NCI-H226 (cell line): ENCODE measurements at regions not wholly inside any gene's neighbourhood (a gene's known extent, or its start where the extent isn't known, plus 50 kb on each side); places are given as distances from the start of the nearest gene placed in this dataset.
"Not testable (repeated sequence)": the region's sequence is repeated elsewhere in the genome, so short reads cannot be mapped to it uniquely, and the experiment has no call there.

Experiments used
- DNase-seq: peaks from one replicate; pipeline ENCODE4 v3.0.0-alpha.2; 2015

DNA sequence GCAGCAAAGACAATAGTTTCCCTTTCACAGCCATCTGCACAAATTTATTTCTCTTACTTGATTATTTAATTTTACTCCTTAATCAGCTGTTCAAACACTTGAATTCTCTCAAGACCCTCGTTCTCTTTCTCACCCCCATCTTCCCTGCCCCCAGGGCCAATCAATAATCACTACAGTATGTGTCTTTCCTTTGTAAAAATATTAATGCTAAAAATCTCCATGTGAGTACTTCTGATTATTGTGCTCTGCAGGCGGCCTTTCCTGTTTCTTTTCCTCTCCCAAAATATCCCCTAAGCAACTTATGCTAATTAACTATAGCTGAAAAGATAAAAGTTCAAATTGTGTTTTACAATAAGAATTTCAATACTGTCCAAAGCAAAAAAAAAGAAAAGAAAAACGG, 617.0 kb upstream of the CBLB start:
- no peak for DNase-seq

DNA sequence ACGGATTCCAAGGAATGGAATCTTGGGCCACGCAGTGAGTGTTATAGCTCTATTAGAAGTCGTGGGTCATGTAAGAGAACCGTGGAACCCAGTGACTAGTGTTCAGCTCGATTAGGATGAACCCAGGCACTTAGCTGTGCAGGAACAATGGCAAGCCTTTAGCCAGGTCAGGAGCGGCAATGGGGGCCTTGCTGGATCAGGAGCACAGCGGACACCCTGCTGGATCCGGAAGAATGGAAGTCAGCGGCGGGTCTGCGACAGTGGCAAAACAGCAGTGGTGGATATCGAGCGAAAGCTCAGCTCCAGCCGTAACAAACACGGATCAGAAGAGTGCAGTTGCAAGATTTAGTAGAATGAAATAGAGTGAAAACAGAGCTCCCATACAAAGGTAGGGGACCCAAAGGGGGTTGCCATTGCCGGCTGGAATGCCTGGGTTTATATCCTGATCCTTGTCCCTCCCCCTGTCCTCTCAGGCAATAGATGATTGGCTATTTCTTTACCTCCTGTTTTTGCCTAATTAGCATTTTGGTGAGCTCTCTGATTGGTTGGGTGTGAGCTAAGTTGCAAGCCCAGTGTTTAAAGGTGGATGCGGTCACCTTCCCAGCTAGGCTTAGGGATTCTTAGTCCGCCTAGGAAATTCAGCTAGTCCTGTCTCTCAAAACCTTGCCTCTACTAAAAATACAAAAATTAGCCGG, 618.3 kb upstream of the CBLB start:
- not testable (repeated sequence) for DNase-seq

DNA sequence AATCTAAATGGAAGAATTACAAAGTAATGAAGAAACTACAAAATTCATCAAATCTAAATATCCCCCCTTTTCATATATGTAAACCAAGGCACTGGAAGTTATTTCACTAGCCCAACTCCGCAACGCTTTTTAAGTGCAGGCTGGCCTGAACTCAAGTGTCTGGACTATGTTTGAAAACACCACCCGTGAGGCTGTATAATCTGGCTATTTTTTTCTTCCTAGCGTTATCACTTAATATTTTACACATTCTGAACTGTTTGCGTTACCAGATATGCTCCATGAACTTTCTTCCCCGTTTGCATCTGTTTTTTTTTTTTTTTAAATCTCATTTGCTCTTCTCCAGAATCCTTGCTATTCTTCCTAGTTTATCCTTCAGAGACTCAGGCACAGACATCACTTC, 619.5 kb upstream of the CBLB start:
- no peak for DNase-seq

DNA sequence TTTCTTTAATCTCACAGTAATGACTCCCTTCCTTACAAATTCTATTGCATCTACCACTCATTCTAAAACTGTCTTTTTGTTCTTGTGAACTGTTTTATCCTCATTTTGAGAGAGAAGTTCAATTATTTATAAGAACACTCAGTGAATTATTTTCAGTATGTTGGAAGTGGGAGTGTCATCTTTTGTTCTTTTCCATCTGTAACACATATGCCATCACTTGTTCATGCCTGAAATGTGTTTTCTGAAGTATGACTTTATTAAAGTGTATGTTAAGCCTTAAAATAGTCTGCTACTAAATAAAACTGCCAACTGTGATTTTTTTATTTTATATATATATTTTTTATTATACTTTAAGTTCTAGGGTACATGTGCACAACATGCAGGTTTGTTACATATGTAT, 623.0 kb upstream of the CBLB start:
- no peak for DNase-seq

DNA sequence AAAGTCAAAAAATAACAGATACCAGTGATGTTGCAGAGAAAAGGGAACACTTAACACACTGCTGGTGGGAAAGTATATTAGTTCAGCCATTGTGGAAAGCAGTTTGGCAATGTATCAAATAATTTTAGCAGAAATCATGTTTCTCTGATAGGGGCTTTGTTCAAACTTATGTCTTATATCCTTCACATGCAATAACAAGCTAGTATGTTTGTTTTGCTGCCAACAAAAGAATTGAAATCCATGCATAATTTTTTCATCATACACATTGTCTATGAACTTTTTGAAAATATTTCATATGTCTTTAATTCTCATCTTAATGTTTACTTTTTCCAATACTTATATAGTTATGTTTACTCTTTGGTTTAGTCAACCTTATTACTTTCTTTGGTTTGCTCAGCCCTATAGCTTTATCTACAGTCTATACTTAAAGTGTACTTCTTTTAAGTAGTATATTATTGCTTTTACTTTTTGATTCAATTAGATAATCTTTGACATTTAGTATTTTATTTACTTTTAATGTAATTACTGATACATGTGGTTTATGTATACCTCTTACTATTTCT, 639.6 kb upstream of the CBLB start:
- DNase-seq: no peak

DNA sequence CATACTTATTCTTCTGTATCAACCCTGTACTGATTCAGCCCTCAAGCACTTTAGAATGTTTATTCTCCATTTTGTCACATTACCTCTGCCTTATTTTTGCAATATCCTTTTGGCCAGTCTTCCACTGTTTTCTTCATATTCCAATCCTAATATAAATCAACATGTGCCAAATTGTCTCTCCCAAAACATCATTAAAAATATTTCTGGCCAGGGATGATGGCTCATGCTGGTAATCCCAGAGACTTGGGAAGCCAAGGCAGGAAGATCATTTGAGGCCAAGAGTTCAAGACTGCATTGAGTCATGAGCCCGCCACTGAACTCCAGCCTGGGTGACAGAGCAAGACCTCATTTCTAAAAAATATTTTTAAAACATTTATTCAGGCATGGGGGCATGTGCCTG, 641.4 kb upstream of the CBLB start:
- no peak for DNase-seq

DNA sequence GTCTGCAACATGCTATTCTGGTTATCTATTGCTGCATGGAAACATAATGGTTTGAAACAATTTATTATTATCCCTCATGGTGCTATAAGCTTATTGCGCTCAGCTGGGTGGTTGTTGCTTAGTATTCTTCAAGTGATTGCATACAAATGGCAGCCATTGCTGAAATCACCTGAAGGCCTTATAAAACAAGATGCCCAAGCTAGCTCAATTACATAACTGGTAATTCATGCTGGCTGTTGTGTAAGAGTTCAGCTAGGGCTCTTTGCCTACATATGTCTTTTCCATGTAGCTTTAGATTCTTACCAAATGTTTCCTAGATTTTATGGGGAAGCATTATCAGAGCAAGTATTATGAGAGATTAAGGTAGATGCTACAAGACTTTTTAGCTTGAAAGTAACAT, 644.0 kb upstream of the CBLB start:
- DNase-seq: no peak

DNA sequence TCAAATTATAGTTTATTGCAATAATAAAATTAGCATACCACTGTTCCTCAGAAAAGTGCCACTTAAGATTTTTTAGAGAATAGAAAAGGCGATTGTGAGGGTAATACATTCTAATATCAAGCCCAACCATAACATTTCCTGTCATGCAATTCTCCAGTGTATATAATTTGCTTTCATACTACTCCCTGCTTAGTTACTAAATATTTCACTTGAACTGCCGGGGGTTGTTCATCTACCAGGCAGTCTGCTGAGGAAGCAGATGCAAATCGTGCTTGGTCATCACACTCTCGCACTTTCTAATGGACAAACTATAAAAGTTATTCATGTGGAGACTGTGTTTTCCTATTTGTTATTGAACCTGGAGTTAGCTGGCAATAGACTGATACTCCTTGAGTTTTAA, 645.6 kb upstream of the CBLB start:
- no peak for DNase-seq

DNA sequence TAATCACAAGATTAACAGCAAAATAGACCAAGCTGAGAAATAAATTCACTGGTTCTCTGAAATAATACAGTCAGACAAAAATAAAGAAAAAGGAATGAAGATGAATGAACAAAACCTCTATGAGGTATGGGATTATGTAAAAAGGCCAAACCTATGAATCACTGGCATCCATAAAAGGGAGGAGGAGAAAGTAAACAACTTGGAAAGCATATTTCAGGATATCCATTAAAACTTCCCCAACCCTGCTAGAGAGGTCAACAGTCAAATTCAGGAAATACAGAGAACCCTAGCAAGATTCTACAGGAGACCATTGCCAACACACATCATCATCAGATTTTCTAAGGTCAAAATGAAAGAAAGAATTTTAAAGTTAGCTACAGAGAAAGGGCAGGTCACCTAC, 649.7 kb upstream of the CBLB start:
- DNase-seq: peak; percentile 55

DNA sequence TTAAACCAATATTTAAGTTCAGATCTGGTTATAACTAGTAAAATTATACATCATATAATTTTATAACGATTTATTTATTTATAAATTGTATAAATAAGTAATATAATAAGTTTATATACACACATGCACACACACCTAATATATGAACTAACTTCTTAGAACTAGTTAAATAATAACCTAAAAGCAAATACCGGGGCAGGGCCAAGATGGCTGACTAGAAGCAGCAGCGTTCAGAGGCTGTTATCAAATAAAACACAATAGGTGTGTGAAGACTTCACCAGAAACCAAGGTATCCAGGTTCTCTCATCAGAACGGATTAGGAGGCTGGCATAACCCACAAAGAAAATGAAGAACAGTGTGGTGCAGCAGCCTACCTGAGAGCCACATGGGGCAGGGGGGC, 653.6 kb upstream of the CBLB start:
- DNase-seq: no peak

DNA sequence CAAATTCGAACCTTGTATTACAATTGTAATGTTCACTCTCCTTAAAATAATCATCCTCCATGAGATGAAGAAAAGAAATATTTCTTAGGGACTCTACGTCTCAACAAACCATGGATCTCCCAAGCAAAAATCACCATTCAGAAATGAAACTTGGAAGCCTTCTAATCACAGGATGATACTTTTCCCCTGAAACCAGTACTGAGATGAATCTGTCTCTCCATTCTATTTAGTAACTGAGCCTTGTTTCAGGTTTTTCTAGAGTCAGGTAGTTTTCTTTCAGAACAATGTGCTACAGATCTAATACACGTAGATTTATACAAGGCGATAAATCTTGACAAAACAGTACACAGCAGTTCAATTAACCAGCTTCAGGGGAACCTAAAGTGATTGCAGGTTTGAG, 660.1 kb upstream of the CBLB start:
- DNase-seq: no peak

DNA sequence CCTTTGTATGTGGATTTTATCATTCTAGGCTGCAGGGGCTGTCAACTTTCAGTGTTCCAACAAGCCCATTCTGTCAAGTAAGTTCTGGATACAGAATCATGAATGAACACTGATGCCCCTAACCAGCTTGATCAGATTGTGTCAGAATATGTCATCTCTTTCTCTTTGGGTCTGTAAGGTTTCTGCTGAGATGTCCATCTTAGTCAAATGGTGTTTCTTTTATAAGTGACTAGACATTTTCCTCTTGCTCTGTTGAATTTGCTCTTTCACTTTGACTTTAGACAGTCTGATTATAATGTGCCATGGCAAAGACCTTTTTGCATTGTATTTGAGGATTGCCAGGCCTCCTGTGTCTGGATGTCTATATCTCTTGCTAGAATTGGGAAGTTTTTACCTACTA, 660.9 kb upstream of the CBLB start:
- DNase-seq: no peak

DNA sequence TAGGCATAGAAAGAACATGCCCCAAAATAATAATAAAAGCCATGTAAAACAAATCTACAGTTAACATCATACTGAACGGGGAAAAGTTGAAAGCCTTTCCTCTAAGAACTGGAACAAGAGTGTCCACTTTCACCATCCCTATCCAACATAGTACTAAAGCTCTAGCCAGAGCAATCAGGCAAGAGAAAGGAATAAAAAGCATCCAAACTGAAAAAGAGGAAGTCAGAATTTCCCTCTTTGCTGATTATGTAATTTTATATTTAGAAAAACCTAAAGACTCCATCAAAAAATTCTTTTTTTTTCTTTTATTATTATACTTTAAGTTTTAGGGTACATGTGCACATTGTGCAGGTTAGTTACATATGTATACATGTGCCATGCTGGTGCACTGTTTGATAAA, 661.6 kb upstream of the CBLB start:
- no peak for DNase-seq

DNA sequence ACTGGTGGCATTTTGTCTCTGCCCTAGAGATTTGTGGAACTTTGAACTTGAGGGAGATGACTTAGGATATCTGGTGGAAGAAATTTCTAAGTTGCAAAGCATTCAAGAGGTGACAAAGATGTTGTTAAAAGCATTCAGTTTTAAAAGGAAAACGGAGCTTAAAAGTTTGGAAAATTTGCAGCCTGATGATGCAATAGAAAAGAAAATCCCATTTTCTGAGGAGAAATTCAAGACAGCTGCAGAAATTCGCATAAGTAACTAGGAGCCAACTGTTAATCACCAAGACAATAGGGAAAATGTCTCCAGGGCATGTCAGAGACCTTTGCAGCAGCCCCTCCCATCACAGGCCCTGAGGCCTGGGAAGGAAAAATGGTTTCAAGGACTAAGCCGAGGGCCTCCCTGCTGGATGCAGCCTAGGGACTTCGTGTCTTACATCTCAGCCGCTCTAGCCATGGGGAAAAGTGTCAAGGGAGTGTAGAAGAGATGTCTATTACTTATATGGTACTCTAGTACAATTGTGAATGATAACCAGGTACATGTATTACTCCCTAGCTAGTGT, 663.0 kb upstream of the CBLB start:
- DNase-seq: not testable (repeated sequence)

DNA sequence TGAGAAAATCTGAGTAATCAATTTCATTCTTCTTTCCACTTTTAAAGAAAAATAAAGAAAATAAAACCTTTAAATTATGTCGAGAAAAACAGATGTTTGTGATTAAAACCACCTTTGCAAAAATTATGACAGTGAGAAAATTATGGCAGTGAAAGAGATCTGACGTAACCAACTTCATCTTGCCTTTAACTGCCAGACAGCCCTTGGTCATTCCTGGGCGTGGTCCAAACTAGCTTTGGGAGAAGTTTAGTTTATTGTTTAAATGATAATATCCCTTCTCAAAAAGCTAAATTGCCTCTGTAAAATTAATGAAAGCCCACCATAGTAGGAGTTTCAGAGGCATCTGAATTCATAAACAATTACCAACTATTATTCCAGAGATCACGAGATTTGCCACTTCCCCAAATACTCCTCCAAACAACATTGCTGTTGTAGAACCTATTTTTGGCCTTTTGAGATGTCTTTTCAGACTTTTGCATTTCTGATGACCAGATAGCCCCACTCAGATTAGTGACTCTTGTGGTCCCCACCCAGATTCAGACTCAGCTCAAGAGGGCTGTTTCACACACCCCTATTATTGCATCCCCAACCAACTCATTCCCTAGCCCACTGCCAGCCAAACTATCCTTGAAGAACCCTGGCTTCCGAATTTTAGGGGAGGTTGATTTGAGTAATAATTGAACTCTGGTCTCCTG, 664.4 kb upstream of the CBLB start:
- DNase-seq: no peak

DNA sequence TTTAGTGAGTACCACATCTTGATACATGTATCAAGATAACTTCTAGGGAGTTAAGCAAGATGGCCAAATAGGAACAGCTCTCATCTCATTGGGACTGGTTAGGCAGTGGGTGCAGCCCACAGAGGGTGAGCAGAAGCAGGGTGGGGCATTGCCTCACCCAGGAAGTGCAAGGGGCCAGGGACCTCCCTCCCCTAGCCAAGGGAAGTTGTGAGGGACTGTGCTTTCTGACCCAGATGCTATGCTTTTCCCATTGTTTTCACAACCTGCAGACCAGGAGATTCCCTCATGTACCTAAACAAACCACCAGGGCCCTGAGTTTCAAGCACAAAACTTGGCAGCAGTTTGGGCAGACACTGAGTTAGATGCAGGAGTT, 665.0 kb upstream of the CBLB start:
- DNase-seq: no peak

DNA sequence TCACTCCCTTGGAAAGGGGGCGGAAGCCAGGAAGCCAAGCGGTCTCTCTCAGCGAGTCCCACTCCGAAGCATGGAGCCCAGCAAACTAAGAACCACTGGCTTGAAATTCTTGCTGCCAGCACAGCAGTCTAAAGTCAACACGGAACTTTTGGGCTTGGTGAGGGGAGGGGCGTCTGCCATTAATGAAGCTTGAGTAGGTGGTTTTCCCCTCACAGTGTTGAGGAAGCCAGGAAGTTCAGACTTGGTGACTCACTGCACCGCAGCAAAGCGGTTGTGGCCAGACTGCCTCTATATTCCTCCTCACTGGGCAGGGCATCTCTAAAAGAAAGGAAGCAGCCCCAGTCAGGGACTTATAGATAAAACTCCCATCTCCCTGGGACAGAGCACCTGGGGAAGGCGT, 665.4 kb upstream of the CBLB start:
- peak; percentile 23 for DNase-seq

DNA sequence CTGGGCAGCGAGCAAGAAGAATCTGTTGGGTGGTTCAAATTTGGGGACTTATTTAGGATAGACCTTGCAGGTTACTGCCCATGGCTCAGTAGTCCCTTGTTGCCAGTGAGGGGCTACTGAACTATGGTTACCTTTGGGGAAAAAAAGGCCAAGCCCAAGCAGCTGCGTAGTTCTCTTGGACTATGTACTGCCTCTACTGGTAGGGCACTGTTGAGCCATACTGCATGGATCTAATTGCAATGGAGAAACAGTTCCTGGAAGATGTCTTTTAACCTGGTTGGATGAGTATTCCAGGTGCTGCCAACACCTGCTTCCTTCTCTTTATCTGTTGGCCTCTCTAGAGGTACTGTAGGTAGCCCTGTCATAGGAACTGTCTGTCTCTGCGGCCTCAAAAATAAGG, 671.9 kb upstream of the CBLB start:
- DNase-seq: no peak

DNA sequence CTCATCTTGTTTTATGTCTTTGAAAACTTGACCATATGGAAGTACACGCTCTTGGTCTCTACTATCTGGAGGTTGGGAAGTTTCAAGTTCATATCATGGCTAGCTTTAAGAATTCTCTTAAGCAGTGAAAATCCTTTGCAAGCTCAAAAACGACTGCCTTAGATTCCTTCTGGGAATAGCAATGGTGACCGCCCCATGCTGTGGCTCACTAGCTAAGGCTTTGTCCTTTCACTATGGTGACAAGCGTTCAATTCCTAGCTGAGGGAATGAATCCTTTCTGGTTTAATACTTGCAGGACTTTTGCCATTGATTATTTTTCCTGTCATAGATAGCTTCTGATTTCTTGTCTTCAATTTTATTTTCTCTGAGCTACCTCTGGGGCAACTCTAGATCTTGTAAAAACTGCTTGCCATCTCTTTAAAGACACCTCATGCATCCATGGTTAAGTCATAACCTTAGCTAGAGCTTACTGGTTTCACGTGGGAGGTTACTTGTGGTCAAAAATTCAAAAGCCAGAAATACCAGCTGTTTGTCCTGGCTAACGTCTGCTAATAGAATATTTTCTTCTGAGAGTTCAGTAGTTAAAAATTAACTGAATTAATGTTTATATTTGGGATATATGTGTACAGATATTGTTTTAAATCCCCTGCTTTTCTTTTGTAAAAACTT, 673.4 kb upstream of the CBLB start:
- peak; percentile 52 for DNase-seq

DNA sequence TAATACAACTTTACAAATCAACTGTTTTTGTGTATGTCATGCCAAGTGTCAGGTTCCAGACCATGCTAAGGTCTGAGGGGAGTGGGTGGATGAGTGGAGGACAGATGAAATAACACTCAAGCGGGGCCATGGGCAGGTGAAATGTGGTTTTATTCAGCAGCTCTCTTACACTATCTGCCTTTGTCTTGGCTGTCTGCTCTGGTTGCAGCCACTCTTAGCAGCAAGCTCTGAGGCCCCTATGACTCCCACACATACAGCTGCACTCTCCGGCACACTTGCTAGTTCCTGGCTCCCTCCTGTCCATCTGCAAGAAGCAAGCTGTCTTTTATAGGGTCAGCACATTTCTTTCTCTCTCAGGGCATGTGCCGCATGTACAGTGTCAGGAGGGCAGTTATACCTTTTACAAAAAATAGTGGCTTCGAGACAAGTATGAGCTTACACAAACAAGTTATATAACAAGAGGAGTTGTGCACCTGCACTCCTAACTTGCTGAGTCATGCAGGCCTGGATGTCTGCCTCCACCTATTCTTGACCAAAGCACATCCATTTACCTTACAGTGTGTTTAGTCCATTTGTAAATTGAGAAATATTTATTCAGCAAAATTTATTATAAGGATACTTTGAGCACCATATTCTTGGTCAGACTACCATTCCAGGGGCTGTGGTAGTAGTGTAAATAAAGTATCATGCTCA, 683.7 kb upstream of the CBLB start:
- no peak for DNase-seq

DNA sequence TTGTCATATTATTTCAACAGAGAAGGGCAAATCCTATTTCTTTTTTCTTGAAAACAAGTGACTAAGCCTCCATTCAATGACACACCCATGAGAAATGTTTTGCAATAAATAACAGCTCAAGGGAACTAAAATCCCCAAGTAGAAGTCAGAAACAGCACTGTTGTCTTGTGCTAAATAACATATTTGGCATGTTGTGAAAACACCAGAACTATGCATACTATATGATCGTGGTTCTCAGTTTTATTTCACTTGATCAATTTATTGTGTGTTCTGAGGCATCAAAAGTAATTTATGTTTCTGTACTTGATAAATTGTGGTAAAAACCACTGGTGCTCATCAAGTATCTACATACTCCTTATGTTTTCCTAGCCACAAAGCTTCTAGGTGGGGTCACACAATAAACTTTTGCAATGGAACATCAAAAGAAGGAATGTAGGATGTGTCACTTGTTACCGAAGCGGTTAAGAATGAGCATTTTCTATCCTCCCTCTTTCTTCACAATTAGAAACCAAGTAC, 691.7 kb upstream of the CBLB start:
- peak; percentile 48 for DNase-seq

DNA sequence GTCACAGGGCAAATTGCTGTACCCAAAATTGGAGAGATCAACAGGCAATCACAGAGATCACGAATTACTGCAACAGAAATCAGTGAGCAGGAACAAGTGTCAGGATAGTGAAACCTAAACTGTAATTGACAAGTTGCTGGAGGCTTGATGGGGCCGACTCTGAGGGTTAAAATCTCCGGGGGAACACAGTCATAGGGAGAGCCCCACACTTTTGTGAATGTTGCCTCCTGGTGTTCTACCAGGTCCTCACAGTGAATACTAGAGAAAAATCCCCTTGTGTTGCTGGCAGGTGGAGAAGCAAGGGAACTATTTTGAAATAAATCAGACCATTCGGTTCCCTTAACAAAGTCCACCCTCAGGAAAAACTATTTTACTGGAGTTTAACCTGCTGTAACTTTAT, 697.5 kb upstream of the CBLB start:
- DNase-seq: no peak

DNA sequence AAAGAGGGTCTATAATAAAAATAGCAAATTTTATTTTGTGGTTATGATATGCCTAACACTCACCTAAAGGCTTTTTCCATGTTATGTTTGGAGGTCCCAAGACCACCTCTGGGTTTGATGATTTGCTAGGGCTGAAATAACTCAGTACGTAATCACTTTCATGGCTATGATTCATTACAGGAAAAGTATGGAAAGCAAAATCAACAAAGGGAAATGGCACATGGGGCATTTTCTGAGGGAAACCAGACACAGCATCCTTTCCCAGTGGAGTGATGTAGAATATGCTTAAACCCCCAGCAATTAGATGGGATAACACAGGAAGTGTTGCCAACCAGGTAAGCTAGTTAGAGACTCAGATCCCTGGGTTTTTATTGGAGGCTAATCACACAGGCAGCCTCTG, 701.6 kb upstream of the CBLB start:
- no peak for DNase-seq
